ENCODE measurements at regions not wholly inside any gene's neighbourhood (a gene's known extent, or its start where the extent isn't known, plus 50 kb on each side); places are given as distances from the start of the nearest gene placed in this dataset.

- no peak overlapping the region for H3K4me3 ChIP-seq
- 86 to 90% methylated on average over 1 of the region's 1 CpG for WGBS, 2 donors (ENCODE audit: low coverage in 1 of 2)
- H3K36me3 ChIP-seq: no peaks in the 10 kb centered on the region
- H3K4me1 ChIP-seq: no peaks in the 10 kb centered on the region
- TF ChIP-seq POLR2AphosphoS5 (IDR thresholded peaks at IDR 0.05) (no peak), EP300 (IDR thresholded peaks at IDR 0.05) (no peak), POLR2A (IDR thresholded peaks at IDR 0.05) (no peak)
- TF ChIP-seq, protein P1, sequence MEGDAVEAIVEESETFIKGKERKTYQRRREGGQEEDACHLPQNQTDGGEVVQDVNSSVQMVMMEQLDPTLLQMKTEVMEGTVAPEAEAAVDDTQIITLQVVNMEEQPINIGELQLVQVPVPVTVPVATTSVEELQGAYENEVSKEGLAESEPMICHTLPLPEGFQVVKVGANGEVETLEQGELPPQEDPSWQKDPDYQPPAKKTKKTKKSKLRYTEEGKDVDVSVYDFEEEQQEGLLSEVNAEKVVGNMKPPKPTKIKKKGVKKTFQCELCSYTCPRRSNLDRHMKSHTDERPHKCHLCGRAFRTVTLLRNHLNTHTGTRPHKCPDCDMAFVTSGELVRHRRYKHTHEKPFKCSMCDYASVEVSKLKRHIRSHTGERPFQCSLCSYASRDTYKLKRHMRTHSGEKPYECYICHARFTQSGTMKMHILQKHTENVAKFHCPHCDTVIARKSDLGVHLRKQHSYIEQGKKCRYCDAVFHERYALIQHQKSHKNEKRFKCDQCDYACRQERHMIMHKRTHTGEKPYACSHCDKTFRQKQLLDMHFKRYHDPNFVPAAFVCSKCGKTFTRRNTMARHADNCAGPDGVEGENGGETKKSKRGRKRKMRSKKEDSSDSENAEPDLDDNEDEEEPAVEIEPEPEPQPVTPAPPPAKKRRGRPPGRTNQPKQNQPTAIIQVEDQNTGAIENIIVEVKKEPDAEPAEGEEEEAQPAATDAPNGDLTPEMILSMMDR (IDR thresholded peaks at IDR 0.05): no peak
- no peak for ATAC-seq
- no peaks in the 10 kb centered on the region for H3K27me3 ChIP-seq
- no peaks in the 10 kb centered on the region for H3K9me3 ChIP-seq
- H3K27ac ChIP-seq: no peak overlapping the region
These were observed 915.0 kb upstream of the GBE1 start for GRCh38 chr3:82676356-82677026.

- Histone ChIP-seq H3K4me3 (no peak overlapping the region), H3K27ac (no peak overlapping the region), H3K36me3 (no peaks in the 10 kb centered on the region), H3K4me1 (no peaks in the 10 kb centered on the region), H3K9me3 (no peaks in the 10 kb centered on the region), H3K27me3 (no peaks in the 10 kb centered on the region)
- WGBS, 2 donors (ENCODE audit: low coverage in 1 of 2): 69% methylated on average over 2 of the region's 2 CpGs
- ATAC-seq: no peak
- no peak for TF ChIP-seq POLR2A (IDR thresholded peaks at IDR 0.05)
- TF ChIP-seq, protein P1 (IDR thresholded peaks at IDR 0.05): no peak
- no peak for TF ChIP-seq POLR2AphosphoS5 (IDR thresholded peaks at IDR 0.05)
- TF ChIP-seq EP300 (IDR thresholded peaks at IDR 0.05): no peak
These were observed 911.5 kb upstream of the GBE1 start for GRCh38 chr3:82672966-82673365.

DNA sequence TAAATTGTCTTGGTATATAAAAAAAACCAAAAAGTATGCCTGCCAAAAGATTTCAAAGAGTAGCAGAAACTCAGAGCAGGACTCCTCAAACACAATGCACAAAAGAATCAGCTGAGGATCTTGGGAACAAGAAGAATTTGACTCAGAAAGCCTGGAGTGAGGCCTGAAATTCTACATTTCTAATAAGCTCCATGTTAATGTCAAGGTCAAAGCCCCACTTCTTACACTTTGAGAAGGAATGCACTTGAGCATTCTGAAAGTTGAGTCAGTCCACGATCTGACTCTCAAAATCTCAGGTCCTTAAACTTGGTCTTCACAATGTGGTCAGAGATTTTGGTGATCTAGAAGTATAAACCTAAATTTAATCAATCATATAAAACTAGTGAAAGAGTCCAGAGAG lies 910.0 kb upstream of the GBE1 start:
- no peaks in the 10 kb centered on the region for H3K36me3 ChIP-seq
- no peak for ATAC-seq
- no peak overlapping the region for H3K27ac ChIP-seq
- TF ChIP-seq POLR2AphosphoS5 (IDR thresholded peaks at IDR 0.05) (no peak), POLR2A (IDR thresholded peaks at IDR 0.05) (no peak), EP300 (IDR thresholded peaks at IDR 0.05) (no peak)
- TF ChIP-seq, protein P1 (IDR thresholded peaks at IDR 0.05): no peak
- no peaks in the 10 kb centered on the region for H3K9me3 ChIP-seq
- H3K27me3 ChIP-seq: no peaks in the 10 kb centered on the region
- H3K4me1 ChIP-seq: no peaks in the 10 kb centered on the region
- H3K4me3 ChIP-seq: no peak overlapping the region
- WGBS, 2 donors (ENCODE audit: low coverage in 1 of 2): 80 to 89% methylated on average over 1 of the region's 1 CpG

DNA sequence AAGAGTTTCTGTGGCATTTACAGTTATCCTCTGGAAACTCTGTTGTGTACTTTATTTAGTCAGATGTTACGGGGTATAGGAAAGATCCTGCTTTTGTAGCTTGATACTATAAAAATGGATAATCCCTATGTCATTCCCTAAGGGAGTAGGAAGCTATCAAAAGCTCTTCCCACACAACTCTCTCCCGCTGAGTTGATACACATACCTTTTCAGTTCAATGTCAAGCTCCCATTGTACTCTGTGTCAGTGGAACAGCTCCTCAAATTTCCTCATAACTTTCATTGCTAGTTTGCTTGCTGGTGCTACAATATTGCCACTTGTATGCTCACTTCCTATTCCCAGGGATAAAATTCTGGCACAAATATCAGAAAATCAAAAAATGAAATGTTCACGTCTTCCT lies 893.3 kb upstream of the GBE1 start:
- H3K4me1 ChIP-seq: no peaks in the 10 kb centered on the region
- no peak overlapping the region for H3K27ac ChIP-seq
- H3K9me3 ChIP-seq: no peaks in the 10 kb centered on the region
- ATAC-seq: no peak
- 55 to 71% methylated on average over 3 of the region's 3 CpGs for WGBS, 2 donors (ENCODE audit: low coverage in 1 of 2)
- no peak overlapping the region for H3K4me3 ChIP-seq
- H3K27me3 ChIP-seq: no peaks in the 10 kb centered on the region
- no peaks in the 10 kb centered on the region for H3K36me3 ChIP-seq
- no peak for TF ChIP-seq EP300 (IDR thresholded peaks at IDR 0.05)
- TF ChIP-seq, protein P1 (IDR thresholded peaks at IDR 0.05): no peak
- no peak for TF ChIP-seq POLR2AphosphoS5 (IDR thresholded peaks at IDR 0.05)
- TF ChIP-seq POLR2A (IDR thresholded peaks at IDR 0.05): no peak

GRCh38 chr3:82643948-82644347 lies 882.5 kb upstream of the GBE1 start:
- Histone ChIP-seq H3K36me3 (no peaks in the 10 kb centered on the region), H3K4me1 (no peaks in the 10 kb centered on the region), H3K9me3 (no peaks in the 10 kb centered on the region), H3K4me3 (no peak overlapping the region), H3K27me3 (no peaks in the 10 kb centered on the region), H3K27ac (no peak overlapping the region)
- ATAC-seq: no peak
- TF ChIP-seq EP300 (IDR thresholded peaks at IDR 0.05): no peak
- TF ChIP-seq, protein P1 (IDR thresholded peaks at IDR 0.05): no peak
- TF ChIP-seq POLR2AphosphoS5 (IDR thresholded peaks at IDR 0.05): no peak
- TF ChIP-seq POLR2A (IDR thresholded peaks at IDR 0.05): no peak
